ENCODE measurements at regions not wholly inside any gene's neighbourhood (a gene's known extent, or its start where the extent isn't known, plus 50 kb on each side); places are given as distances from the start of the nearest gene placed in this dataset.
"Not testable (repeated sequence)": the region's sequence is repeated elsewhere in the genome, so short reads cannot be mapped to it uniquely, and the experiment has no call there.

DNA sequence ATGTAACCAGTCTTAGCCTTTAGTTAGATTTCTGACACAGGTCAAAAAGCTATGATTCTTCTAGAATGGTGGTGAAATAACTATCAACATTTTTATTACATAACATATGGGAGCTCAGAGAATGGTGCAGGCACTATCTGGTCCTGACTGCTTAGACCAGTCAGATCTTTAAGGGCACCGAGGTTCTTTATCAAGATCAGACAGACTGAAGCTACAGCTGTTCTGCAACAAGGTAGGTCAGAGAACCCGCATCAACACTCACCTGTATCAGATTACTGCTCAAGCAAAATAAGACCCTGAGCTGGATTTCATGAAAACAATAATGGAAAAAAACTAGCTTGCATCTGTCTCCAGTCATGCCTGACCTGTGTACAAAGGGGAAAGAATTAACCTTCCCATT, 160.4 kb downstream of the KCNJ2 start:
- Histone ChIP-seq H3K36me3 (ENCODE audit: control insufficient read depth, insufficient read depth, low read length) (no peaks in the 10 kb centered on the region), H3K9ac (ENCODE audit: low read length) (no peak overlapping the region), H3K27me3 (ENCODE audit: control insufficient read depth, insufficient read depth, low read length) (no peaks in the 10 kb centered on the region), H3K4me1 (ENCODE audit: control insufficient read depth, insufficient read depth, low read length) (no peaks in the 10 kb centered on the region), H3K9me3 (ENCODE audit: control insufficient read depth, low read length) (no peaks in the 10 kb centered on the region), H3K4me3 (ENCODE audit: low read length) (no peak overlapping the region)

DNA sequence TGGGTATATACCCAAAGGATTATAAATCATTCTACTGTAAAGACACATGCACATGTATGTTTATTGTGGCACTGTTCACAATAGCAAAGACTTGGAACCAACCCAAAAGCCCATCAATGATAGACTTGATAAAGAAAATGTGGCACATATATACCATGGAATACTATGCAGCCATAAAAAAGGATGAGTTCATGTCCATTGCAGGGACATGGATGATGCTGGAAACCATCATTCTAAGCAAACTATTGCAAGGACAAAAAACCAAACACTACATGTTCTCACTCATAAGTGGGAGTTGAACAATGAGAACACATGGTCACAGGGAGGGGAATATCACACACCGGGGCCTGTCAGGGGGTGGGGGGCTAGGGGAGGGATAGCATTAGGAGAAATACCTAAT, 161.7 kb downstream of the KCNJ2 start:
- not testable (repeated sequence) for H3K9me3 ChIP-seq (ENCODE audit: control insufficient read depth, low read length); H3K4me1 ChIP-seq (ENCODE audit: control insufficient read depth, insufficient read depth, low read length); H3K9ac ChIP-seq (ENCODE audit: low read length); H3K36me3 ChIP-seq (ENCODE audit: control insufficient read depth, insufficient read depth, low read length); H3K27me3 ChIP-seq (ENCODE audit: control insufficient read depth, insufficient read depth, low read length); H3K4me3 ChIP-seq (ENCODE audit: low read length)

DNA sequence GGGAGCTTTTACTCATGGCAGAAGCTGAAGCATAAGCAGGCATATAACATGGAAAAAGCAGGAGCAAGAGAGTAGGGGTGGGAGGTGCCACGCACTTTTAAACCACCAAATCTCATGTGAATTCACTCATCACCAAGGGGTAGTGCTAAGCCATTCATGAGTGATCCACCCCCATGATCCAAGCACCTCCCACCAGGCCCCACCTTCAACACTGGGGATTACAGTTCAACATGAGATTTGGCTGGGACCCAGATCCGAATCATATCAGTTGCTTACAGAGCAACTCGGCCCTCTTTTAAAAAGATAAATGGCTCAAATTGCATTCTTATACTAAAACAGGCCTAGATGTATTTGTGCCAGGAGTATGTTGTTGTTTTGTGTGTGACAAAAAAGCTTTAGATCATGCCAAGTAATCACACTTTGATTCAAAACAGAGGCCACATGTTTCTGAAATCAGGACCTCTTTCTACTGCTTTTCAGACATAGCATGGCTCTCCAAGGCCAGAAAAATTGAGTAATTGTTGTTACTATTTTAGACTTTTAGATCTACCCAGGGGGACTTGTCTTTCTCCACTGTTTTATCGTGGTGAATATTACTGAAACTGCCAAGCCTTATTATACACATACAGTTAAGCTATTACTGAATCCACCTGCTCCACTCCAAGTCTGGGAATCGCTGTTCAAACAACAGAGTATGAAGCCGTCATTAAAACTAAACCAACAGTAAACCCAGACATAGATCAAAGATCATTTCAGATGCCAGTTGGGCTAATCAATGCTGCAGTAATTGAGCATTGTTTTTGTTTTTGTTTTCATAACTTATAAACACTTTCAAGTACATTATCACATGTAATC, 163.3 kb downstream of the KCNJ2 start:
- no peaks in the 10 kb centered on the region for H3K27me3 ChIP-seq (ENCODE audit: control insufficient read depth, insufficient read depth, low read length)
- H3K36me3 ChIP-seq (ENCODE audit: control insufficient read depth, insufficient read depth, low read length) = no peaks in the 10 kb centered on the region
- no peak overlapping the region for H3K4me3 ChIP-seq (ENCODE audit: low read length)
- H3K9me3 ChIP-seq (ENCODE audit: control insufficient read depth, low read length) = no peaks in the 10 kb centered on the region
- no peak overlapping the region for H3K9ac ChIP-seq (ENCODE audit: low read length)
- H3K4me1 ChIP-seq (ENCODE audit: control insufficient read depth, insufficient read depth, low read length) = no peaks in the 10 kb centered on the region

DNA sequence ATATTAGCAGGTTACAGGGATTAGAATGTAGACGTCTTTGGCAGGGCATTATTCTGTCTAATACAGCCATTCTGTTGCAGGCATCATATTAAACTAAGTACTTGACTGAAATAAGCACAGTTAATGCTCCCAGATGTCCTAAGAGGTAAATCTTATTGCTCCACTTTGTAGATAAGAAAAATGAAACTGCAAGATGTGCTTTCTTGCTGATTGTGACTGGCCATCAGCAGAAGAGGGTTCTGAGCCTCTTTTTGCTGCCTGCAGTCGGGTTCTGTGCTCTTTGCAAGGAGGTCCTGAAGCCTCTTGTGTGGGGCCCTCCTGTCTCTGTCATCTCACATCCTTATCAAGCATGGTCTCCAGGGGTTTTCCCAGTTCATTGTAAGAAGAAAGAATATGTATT, 167.1 kb downstream of the KCNJ2 start:
- no peak overlapping the region for H3K9ac ChIP-seq (ENCODE audit: low read length)
- H3K9me3 ChIP-seq (ENCODE audit: control insufficient read depth, low read length) = no peaks in the 10 kb centered on the region
- H3K27me3 ChIP-seq (ENCODE audit: control insufficient read depth, insufficient read depth, low read length) = no peaks in the 10 kb centered on the region
- H3K36me3 ChIP-seq (ENCODE audit: control insufficient read depth, insufficient read depth, low read length) = no peaks in the 10 kb centered on the region
- H3K4me3 ChIP-seq (ENCODE audit: low read length) = no peak overlapping the region
- H3K4me1 ChIP-seq (ENCODE audit: control insufficient read depth, insufficient read depth, low read length) = no peaks in the 10 kb centered on the region

DNA sequence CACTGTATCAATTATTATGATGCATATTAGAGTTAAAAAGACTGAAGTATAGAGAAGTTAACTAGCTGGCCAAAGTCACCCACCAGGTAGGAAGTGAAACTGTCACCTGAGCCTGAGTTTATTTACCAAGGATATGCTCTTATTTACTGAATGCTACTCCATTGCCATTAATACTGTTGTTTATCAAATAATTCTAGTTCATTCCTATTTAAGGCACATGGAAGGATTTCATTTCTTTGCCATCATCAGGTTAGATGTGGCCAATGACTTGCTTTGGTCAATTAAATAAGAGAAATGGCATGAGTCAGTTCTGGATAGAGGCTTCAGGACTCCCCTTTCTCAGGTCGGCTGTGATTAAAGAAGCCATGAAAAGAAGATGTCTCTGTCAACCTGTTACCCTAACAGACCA, 169.6 kb downstream of the KCNJ2 start:
- Histone ChIP-seq H3K4me1 (ENCODE audit: control insufficient read depth, insufficient read depth, low read length) (no peaks in the 10 kb centered on the region), H3K9me3 (ENCODE audit: control insufficient read depth, low read length) (no peaks in the 10 kb centered on the region), H3K27me3 (ENCODE audit: control insufficient read depth, insufficient read depth, low read length) (no peaks in the 10 kb centered on the region), H3K4me3 (ENCODE audit: low read length) (no peak overlapping the region), H3K9ac (ENCODE audit: low read length) (no peak overlapping the region), H3K36me3 (ENCODE audit: control insufficient read depth, insufficient read depth, low read length) (no peaks in the 10 kb centered on the region)

DNA sequence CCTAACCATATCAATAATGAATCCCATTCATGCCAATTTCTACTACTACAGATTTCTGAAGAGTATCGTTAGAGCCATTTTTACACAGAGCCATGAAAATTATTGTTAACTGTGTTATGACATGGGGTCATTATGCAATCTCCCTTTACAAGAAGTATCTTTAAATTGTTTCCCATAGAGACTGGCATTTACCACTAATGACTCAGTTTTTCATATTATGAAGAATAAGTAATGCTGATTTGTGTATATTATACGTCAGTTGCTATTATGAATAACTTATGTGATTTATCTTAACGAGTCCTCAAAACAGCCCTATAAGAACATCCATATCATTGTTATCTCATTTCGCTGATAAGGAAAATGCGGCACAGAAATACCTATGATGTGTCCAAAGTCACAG, 173.8 kb downstream of the KCNJ2 start:
- Histone ChIP-seq H3K4me3 (ENCODE audit: low read length) (no peak overlapping the region), H3K36me3 (ENCODE audit: control insufficient read depth, insufficient read depth, low read length) (no peaks in the 10 kb centered on the region), H3K4me1 (ENCODE audit: control insufficient read depth, insufficient read depth, low read length) (no peaks in the 10 kb centered on the region), H3K9ac (ENCODE audit: low read length) (no peak overlapping the region), H3K9me3 (ENCODE audit: control insufficient read depth, low read length) (no peaks in the 10 kb centered on the region), H3K27me3 (ENCODE audit: control insufficient read depth, insufficient read depth, low read length) (no peaks in the 10 kb centered on the region)

DNA sequence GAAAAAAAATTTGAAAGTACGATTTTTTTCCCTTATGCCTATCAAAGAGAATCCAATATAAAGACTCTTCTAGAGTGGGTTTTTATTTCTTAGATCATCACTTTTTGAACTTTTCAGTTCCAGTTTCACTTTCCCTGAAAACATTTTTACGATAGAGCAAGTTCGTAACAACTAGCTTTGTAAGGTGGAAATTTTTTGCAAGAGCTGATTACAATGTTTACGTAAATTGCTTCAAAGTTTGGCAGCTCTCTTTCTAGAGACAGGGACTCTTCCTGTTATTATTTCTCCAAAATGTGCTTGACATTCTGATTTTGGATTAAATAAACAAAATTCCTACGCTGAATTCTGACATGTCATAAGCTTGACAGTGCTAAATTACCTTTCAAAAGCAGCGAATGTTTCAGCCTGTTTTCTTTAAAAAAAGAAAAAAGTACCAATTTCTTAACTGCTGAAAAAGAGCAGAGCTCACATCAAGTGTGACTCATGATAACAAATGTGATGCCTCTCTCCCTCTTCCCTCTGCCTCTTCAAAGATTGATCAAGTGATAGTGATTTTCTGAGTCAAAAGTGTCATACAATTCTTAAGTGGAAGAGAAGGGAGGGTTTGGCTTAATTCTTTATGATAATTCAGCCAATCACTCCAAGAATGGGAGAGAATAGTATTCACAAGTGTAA, 175.2 kb downstream of the KCNJ2 start:
- Histone ChIP-seq H3K27me3 (ENCODE audit: control insufficient read depth, insufficient read depth, low read length) (no peaks in the 10 kb centered on the region), H3K9me3 (ENCODE audit: control insufficient read depth, low read length) (no peaks in the 10 kb centered on the region), H3K4me1 (ENCODE audit: control insufficient read depth, insufficient read depth, low read length) (no peaks in the 10 kb centered on the region), H3K4me3 (ENCODE audit: low read length) (no peak overlapping the region), H3K9ac (ENCODE audit: low read length) (no peak overlapping the region), H3K36me3 (ENCODE audit: control insufficient read depth, insufficient read depth, low read length) (no peaks in the 10 kb centered on the region)

DNA sequence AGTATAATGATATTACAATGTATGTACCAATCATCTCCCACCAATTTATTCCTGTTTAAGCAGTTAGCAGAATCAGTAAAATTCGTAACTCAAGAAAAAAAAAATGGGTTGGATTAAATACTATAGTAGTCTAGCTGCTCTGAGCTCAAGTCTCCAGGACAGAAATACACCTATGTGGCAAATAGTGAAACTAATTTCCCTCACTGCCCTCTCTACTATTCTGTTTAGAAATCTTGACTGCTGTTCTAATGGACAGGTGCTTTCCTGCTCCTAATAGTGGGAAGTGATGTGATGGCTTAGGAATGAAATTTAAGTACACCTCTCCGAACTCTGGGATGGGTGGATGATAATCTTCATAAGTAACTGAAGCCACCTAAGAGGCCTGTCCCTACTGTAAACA, 175.7 kb downstream of the KCNJ2 start:
- H3K9ac ChIP-seq (ENCODE audit: low read length) = no peak overlapping the region
- no peaks in the 10 kb centered on the region for H3K9me3 ChIP-seq (ENCODE audit: control insufficient read depth, low read length)
- no peaks in the 10 kb centered on the region for H3K36me3 ChIP-seq (ENCODE audit: control insufficient read depth, insufficient read depth, low read length)
- no peaks in the 10 kb centered on the region for H3K4me1 ChIP-seq (ENCODE audit: control insufficient read depth, insufficient read depth, low read length)
- H3K4me3 ChIP-seq (ENCODE audit: low read length) = no peak overlapping the region
- no peaks in the 10 kb centered on the region for H3K27me3 ChIP-seq (ENCODE audit: control insufficient read depth, insufficient read depth, low read length)

DNA sequence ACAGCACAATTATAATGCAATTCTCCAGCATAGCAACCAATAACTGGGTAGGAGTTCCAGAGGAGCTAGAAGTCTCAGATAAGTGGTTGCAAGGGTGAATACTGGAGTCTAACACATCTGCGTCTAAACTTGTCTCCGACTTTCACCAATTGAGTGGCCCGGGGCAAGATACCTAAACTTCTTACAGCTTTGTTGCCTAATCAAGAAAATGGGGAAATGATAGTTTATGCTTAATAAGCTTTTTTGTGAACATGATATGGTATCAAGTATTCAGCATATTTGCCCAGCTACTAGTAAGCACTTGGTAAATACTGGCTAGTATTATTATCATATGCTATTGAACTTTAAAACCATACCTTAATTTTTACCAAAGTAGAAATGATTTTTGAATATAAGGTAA, 183.5 kb downstream of the KCNJ2 start:
- Histone ChIP-seq H3K27me3 (ENCODE audit: control insufficient read depth, insufficient read depth, low read length) (no peaks in the 10 kb centered on the region), H3K36me3 (ENCODE audit: control insufficient read depth, insufficient read depth, low read length) (no peaks in the 10 kb centered on the region), H3K4me3 (ENCODE audit: low read length) (no peak overlapping the region), H3K9me3 (ENCODE audit: control insufficient read depth, low read length) (no peaks in the 10 kb centered on the region), H3K9ac (ENCODE audit: low read length) (no peak overlapping the region), H3K4me1 (ENCODE audit: control insufficient read depth, insufficient read depth, low read length) (no peaks in the 10 kb centered on the region)

DNA sequence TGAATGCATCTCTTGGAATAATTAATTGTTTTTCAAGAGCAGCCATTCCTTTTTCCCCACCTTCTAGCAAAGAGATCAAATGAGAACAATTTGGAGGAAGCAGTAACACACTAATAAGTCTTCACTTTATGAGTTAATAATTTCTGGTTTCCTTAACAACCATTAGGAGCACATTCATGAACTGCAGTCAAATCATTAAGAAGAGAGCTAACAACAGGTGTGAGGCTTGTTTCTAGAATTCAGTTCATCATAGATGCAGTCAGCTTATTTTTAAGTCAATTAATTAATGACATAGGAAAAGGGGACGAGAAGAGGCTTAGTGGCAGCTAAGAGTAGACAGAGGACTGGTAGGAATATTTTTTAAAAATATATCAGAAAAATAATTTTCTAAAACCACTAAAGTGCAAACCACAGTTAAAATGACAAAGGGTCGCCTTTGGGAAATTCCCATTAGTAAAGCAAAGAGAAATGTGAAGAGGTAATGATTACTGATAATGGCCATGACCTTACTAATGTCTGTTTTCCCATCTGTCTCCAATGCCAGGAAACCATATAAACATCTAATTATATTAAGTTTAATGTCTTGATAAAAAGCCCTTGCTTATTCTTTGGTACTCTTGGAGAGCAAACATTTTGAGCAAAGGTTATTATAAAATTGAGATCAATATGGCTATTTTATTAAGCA, 184.2 kb downstream of the KCNJ2 start:
- H3K27me3 ChIP-seq (ENCODE audit: control insufficient read depth, insufficient read depth, low read length) = no peaks in the 10 kb centered on the region
- H3K4me1 ChIP-seq (ENCODE audit: control insufficient read depth, insufficient read depth, low read length) = no peaks in the 10 kb centered on the region
- no peaks in the 10 kb centered on the region for H3K36me3 ChIP-seq (ENCODE audit: control insufficient read depth, insufficient read depth, low read length)
- no peaks in the 10 kb centered on the region for H3K9me3 ChIP-seq (ENCODE audit: control insufficient read depth, low read length)
- H3K9ac ChIP-seq (ENCODE audit: low read length) = no peak overlapping the region
- no peak overlapping the region for H3K4me3 ChIP-seq (ENCODE audit: low read length)

DNA sequence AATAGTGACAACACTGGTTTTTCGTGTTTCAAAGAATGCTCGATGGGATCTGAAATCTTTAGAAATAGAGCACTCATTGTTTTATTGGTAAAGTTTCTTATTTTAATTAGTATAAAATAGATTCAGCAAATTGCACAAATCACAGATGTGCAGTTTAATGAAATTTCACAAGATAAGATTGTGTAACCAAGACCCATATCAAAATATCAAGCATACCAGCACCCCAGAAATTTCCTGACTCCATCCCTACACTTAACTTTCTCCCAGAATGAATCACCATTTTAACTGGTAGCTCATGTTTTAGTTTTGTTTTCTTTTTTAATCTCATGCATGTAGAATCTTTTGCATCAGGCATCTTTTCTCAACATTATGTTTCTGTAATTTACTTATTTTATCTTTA, 185.9 kb downstream of the KCNJ2 start:
- Histone ChIP-seq H3K9ac (ENCODE audit: low read length) (no peak overlapping the region), H3K36me3 (ENCODE audit: control insufficient read depth, insufficient read depth, low read length) (no peaks in the 10 kb centered on the region), H3K4me3 (ENCODE audit: low read length) (no peak overlapping the region), H3K27me3 (ENCODE audit: control insufficient read depth, insufficient read depth, low read length) (no peaks in the 10 kb centered on the region), H3K9me3 (ENCODE audit: control insufficient read depth, low read length) (no peaks in the 10 kb centered on the region), H3K4me1 (ENCODE audit: control insufficient read depth, insufficient read depth, low read length) (no peaks in the 10 kb centered on the region)

DNA sequence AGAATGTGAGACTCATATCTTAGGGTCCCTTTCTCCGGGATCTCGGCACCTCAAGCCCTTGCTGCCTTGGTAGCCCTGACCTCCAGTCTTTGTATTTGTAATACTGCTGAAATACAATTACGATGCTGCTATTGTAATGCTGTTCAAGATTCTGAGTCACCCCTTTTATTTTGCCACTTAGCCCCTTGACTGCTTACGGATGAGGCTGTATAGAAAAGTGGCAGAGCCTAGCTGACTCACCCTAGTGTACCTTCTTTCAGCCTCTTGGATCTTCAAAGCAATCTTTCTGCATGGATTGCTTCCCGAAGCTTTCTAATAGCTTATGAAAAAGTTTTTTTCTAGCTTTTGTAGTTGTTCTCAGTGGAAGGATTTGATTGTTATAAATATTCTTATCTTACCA, 187.9 kb downstream of the KCNJ2 start:
- no peaks in the 10 kb centered on the region for H3K9me3 ChIP-seq (ENCODE audit: control insufficient read depth, low read length)
- no peaks in the 10 kb centered on the region for H3K27me3 ChIP-seq (ENCODE audit: control insufficient read depth, insufficient read depth, low read length)
- H3K9ac ChIP-seq (ENCODE audit: low read length) = no peak overlapping the region
- H3K36me3 ChIP-seq (ENCODE audit: control insufficient read depth, insufficient read depth, low read length) = no peaks in the 10 kb centered on the region
- H3K4me1 ChIP-seq (ENCODE audit: control insufficient read depth, insufficient read depth, low read length) = no peaks in the 10 kb centered on the region
- no peak overlapping the region for H3K4me3 ChIP-seq (ENCODE audit: low read length)

All from mucosa of stomach (tissue), 1 donor.